ENCODE measurements at regions not wholly inside any gene's neighbourhood (a gene's known extent, or its start where the extent isn't known, plus 50 kb on each side); places are given as distances from the start of the nearest gene placed in this dataset.
"Not testable (repeated sequence)": the region's sequence is repeated elsewhere in the genome, so short reads cannot be mapped to it uniquely, and the experiment has no call there.

GRCh38 chr12:68469113-68469512, 137.0 kb upstream of the MDM1 start:
- no peak for DNase-seq
- in situ Hi-C loops (cut with HindIII; ENCODE audit: low pct_ligation_motif_present, low pct_unique_long_range_greater_than_20kb, low sequenced_read_pairs), result no loop called here

- in situ Hi-C loops (cut with HindIII; ENCODE audit: low pct_ligation_motif_present, low pct_unique_long_range_greater_than_20kb, low sequenced_read_pairs), result no loop called here
- no peak for DNase-seq
These were observed 138.6 kb upstream of the MDM1 start for GRCh38 chr12:68470664-68471328.

GRCh38 chr12:68474467-68475204, 136.1 kb upstream of the RAP1B start:
- DNase-seq, result no peak
- in situ Hi-C loops (cut with HindIII; ENCODE audit: low pct_ligation_motif_present, low pct_unique_long_range_greater_than_20kb, low sequenced_read_pairs), result no loop called here

GRCh38 chr12:68476794-68477193, 133.9 kb upstream of the RAP1B start:
- no peak for DNase-seq
- in situ Hi-C loops (cut with HindIII; ENCODE audit: low pct_ligation_motif_present, low pct_unique_long_range_greater_than_20kb, low sequenced_read_pairs), result no loop called here

- in situ Hi-C loops (cut with HindIII; ENCODE audit: low pct_ligation_motif_present, low pct_unique_long_range_greater_than_20kb, low sequenced_read_pairs), result no loop called here
- DNase-seq, result no peak
These were observed 133.4 kb upstream of the RAP1B start for GRCh38 chr12:68477261-68477772.

- in situ Hi-C loops (cut with HindIII; ENCODE audit: low pct_ligation_motif_present, low pct_unique_long_range_greater_than_20kb, low sequenced_read_pairs), result no loop called here
- DNase-seq, result no peak
These were observed 132.8 kb upstream of the RAP1B start for GRCh38 chr12:68477906-68478305.

GRCh38 chr12:68478516-68479260, 132.0 kb upstream of the RAP1B start:
- in situ Hi-C loops (cut with HindIII; ENCODE audit: low pct_ligation_motif_present, low pct_unique_long_range_greater_than_20kb, low sequenced_read_pairs), result no loop called here
- no peak for DNase-seq

- in situ Hi-C loops (cut with HindIII; ENCODE audit: low pct_ligation_motif_present, low pct_unique_long_range_greater_than_20kb, low sequenced_read_pairs), result no loop called here
- DNase-seq, result no peak
These were observed 131.3 kb upstream of the RAP1B start for GRCh38 chr12:68479261-68479895.

GRCh38 chr12:68479896-68480291, 130.8 kb upstream of the RAP1B start:
- no peak for DNase-seq

GRCh38 chr12:68480526-68480925, 130.2 kb upstream of the RAP1B start:
- in situ Hi-C loops (cut with HindIII; ENCODE audit: low pct_ligation_motif_present, low pct_unique_long_range_greater_than_20kb, low sequenced_read_pairs), result no loop called here
- no peak for DNase-seq

More at GRCh38 chr12:68479896-68480291, 130.8 kb upstream of the RAP1B start:
- in situ Hi-C loops (cut with HindIII; ENCODE audit: low pct_ligation_motif_present, low pct_unique_long_range_greater_than_20kb, low sequenced_read_pairs), result no loop called here

- in situ Hi-C loops (cut with HindIII; ENCODE audit: low pct_ligation_motif_present, low pct_unique_long_range_greater_than_20kb, low sequenced_read_pairs), result no loop called here
- DNase-seq, result no peak
These were observed 129.3 kb upstream of the RAP1B start for GRCh38 chr12:68481181-68481941.

GRCh38 chr12:68482014-68482413, 128.7 kb upstream of the RAP1B start:
- DNase-seq, result no peak
- in situ Hi-C loops (cut with HindIII; ENCODE audit: low pct_ligation_motif_present, low pct_unique_long_range_greater_than_20kb, low sequenced_read_pairs), result no loop called here

GRCh38 chr12:68482660-68483059, 128.0 kb upstream of the RAP1B start:
- no peak for DNase-seq
- in situ Hi-C loops (cut with HindIII; ENCODE audit: low pct_ligation_motif_present, low pct_unique_long_range_greater_than_20kb, low sequenced_read_pairs), result no loop called here

GRCh38 chr12:68483592-68484383, 126.9 kb upstream of the RAP1B start:
- in situ Hi-C loops (cut with HindIII; ENCODE audit: low pct_ligation_motif_present, low pct_unique_long_range_greater_than_20kb, low sequenced_read_pairs), result no loop called here
- no peak for DNase-seq

GRCh38 chr12:68484578-68484977, 126.1 kb upstream of the RAP1B start:
- in situ Hi-C loops (cut with HindIII; ENCODE audit: low pct_ligation_motif_present, low pct_unique_long_range_greater_than_20kb, low sequenced_read_pairs); DNase-seq: not testable (repeated sequence)

- DNase-seq; in situ Hi-C loops (cut with HindIII; ENCODE audit: low pct_ligation_motif_present, low pct_unique_long_range_greater_than_20kb, low sequenced_read_pairs): not testable (repeated sequence)
These were observed 124.2 kb upstream of the RAP1B start for GRCh38 chr12:68486449-68486848.

- in situ Hi-C loops (cut with HindIII; ENCODE audit: low pct_ligation_motif_present, low pct_unique_long_range_greater_than_20kb, low sequenced_read_pairs), result no loop called here
- DNase-seq, result no peak
These were observed 122.9 kb upstream of the RAP1B start for GRCh38 chr12:68487721-68488309.
